Left kidney (tissue), 1 donor: ENCODE measurements at regions not wholly inside any gene's neighbourhood (a gene's known extent, or its start where the extent isn't known, plus 50 kb on each side); places are given as distances from the start of the nearest gene placed in this dataset.

ENCODE experiments used
- DNase-seq: peaks from one replicate; pipeline ENCODE4 v3.0.0-alpha.2; 2013

GRCh38 chr2:238701341-238702206, 146.3 kb upstream of the TWIST2 start:
- no peak for DNase-seq

DNA sequence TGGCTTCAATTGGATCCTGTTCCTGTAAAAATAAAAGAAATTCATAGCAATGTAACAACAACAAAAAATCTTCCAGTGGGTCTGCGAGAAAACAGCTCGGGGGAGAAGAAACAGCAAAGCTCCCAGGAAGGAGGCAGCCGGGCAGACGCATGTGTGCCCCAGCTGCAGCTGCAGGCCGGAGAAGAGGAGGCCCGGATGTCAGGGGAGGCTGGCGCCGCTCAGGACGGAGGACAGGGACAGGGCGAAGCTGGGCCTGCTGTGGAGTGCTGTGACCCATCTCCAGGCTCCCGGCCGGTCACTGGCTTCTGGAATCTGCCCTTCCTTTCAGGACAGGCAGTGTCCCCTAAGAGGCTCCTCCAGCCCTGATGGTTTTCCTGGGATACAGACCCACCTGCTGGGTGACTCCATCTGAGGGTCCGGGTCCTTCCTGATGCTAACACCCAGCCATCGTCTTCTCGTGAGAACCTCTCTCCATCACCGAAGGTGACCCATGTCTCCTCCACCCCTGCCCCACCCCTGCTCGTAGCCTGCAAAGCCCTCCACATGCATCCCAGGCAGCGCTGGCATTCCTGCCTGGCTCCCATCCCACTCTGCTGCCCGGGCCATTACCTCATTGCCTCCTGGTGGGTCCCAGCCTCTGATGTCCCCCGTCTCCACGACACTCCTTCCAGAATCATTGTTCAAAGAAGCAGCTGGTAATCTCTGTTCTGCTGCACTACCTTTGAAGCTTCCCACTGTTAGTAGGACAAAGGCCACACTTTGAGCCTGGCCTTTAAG, 145.4 kb upstream of the TWIST2 start:
- no peak for DNase-seq

DNA sequence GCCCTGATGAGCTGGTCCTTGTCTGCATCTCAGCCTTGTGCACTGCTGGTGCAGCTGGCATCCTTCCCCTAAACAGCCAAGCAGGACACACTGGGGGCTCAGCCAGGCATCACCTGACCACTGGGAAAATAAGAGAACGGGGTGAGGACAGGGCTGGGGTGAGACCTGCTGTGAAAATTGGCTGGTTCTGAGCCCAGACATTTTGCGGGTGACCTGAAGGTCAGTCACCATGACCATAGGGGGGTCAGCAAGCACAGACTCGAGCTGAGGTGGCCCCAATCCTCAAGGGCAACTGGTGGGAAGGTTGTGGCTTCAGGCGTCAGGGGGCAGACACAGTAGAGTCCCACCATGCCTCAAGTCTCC, 144.9 kb upstream of the TWIST2 start:
- no peak for DNase-seq

GRCh38 chr2:238703436-238703835, 144.4 kb upstream of the TWIST2 start:
- DNase-seq: no peak

GRCh38 chr2:238704471-238705225, 143.2 kb upstream of the TWIST2 start:
- DNase-seq: no peak

- no peak for DNase-seq
Measured at GRCh38 chr2:238706163-238706562, 141.7 kb upstream of the TWIST2 start.

DNA sequence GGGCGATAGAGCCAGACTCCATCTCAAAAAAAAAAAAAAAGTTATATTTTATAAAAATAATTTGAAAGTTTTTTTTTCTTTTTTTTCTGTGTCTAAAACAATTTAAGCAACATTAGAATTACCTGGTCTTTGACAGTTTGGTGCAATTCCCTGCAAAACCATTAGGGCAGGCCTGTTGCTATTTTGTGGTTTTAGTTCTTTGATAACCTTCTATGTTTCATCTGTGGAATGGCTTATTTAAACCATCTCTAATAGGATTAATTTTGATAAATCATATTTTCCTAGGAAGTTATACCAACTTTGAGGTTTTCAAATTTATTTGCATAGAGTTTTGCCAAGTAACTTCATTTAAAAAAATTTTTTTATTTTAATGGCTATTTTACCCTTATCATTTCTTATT, 141.2 kb upstream of the TWIST2 start:
- DNase-seq: no peak

GRCh38 chr2:238709325-238710025, 138.4 kb upstream of the TWIST2 start:
- DNase-seq: no peak

GRCh38 chr2:238710032-238710735, 137.7 kb upstream of the TWIST2 start:
- DNase-seq: no peak

DNA sequence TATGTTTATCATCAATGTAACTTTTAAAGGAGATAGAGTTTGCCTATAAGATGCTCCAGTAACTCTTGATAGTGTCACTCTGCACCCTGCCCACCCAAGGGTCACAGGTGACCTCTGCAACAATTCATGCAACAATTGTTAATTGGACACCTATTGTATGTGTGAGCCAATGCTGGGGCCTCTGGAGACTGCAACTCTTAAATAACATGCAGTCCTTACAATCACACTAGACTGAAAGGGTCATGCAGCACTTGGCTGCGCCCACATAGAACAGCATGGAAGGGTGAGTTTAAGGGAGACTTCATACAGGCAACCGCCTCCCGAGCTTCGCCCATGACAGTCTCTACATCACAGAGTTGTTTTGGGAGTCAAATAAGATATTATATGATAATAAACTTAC, 137.1 kb upstream of the TWIST2 start:
- DNase-seq: no peak

- DNase-seq: no peak
Measured at GRCh38 chr2:238711346-238711745, 136.5 kb upstream of the TWIST2 start.

- no peak for DNase-seq
Measured at GRCh38 chr2:238712011-238712410, 135.9 kb upstream of the TWIST2 start.

DNA sequence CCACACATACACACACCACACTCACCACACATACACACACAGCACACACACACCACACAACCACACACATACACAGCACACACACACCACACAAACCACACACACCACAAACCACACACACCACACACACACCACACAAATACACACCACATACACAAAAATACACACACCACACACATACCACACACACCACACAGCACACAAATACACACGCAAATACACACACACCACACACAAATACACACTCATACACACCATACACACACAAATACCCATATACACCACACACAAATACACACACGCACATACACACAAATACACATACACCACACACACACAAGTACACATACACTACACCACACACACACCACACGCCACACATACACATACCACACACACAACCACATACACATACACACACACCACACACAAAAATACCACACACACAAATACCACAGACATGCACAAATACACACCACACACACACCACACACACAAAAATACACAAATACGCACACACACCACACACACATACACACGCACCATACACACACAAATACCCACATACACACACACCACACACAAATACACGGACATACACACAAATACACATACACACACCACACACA, 134.6 kb upstream of the TWIST2 start:
- no peak for DNase-seq

GRCh38 chr2:238714038-238714528, 133.8 kb upstream of the TWIST2 start:
- no peak for DNase-seq

- DNase-seq: no peak
Measured at GRCh38 chr2:238716171-238716570, 131.7 kb upstream of the TWIST2 start.

DNA sequence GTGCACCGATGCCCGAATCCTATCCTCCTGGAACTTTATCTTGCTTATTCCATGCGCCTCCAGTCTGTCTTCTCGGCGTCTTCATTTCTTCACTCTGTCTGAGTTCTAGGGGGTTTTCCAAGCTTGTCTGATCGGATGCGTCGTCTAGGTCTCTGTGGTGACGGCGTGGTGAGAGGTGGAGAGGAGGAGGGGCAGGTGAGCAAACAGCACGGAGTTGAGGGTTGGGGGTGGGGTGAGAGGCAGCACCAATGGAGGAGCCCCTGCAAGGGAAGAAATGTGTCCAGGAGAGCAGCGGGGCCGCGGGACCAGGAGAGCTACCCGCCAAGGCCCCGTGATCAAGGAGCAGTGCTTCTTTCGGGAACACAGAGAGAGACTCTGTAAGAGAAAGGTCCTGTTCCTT, 131.3 kb upstream of the TWIST2 start:
- no peak for DNase-seq

- DNase-seq: no peak
Measured at GRCh38 chr2:238717084-238717483, 130.8 kb upstream of the TWIST2 start.

DNA sequence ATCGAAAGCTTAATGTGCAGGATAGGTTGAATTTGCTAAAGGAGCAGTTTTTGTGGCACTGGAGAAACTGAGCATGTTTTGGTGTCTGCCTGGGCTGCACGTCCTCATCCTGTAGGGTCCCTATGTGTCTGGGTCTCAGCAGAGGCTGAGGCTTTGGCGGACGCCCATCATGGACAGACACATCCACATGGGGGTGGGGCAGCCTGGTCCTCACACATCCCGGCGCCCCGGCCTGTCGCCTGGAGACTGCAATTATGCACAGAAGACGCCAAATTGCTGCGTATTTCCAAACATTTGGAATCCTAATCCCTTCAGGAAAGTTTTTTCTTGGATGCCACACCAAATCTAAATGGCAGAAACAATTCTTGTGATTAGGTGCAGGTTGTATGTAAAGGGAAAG, 128.2 kb upstream of the TWIST2 start:
- DNase-seq: no peak

DNA sequence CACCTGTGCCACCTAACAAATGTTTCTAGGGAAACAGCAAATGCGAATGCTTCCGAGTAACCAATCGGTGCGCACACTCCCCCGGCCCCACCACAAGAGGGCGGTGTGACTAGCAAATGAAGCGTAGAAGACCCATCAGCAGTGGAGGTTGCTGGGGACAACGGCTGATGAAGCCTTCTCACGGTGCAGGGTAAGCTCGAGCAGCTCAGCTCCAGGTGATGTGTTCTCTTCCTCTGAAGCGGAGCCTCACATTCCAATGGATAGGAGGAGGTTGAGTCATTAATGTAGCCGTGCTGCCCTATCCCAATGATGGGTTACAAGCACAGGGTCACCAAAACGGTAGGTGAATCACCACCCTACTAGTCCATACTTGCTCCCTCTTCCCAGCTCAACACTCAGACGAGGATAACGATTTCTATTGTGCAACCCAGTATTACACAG, 127.6 kb upstream of the TWIST2 start:
- no peak for DNase-seq

GRCh38 chr2:238722181-238722580, 125.7 kb upstream of the TWIST2 start:
- DNase-seq: no peak

DNA sequence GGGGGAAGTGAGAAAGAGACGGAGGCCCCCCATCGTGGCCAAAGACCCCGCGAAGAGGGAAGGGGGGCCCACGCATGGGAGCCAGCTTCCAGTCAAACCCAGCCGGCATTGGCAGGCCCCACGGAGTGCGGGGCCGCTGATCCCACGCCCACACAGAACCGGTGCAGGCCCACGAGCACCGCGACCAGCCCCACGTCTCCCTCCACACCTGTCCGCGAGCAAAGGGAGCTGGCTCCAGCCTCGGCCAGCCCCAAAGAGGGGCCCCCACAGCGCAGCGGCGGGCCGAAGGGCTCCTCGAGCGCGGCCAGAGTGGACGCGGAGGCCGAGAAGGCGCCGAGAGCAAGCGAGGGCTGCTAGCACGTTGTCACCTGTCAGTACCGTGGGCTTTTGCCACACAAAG, 125.0 kb upstream of the TWIST2 start:
- DNase-seq: no peak
